ENCODE measurements at regions not wholly inside any gene's neighbourhood (a gene's known extent, or its start where the extent isn't known, plus 50 kb on each side); places are given as distances from the start of the nearest gene placed in this dataset.

DNA sequence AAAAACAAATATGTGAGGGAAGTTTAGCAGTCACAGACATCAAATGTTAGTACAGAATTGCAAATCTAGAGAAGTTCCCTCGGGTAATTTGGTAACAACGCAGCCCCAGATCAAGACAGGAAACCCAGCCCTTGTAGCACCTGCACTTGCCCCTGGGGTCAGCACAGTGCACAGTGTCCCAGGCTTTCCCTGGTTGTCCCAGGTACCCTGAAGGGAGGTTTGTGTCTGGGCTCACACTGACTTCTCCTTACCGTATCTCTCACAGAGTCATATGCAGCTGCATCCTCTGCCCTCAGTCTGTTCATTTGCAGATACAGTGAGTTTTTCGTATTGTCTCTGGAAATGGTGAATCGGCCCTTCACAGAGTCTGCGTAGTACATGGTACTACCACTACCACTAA lies 528.9 kb downstream of the TMEM121 start:
- TF ChIP-seq, protein P1, sequence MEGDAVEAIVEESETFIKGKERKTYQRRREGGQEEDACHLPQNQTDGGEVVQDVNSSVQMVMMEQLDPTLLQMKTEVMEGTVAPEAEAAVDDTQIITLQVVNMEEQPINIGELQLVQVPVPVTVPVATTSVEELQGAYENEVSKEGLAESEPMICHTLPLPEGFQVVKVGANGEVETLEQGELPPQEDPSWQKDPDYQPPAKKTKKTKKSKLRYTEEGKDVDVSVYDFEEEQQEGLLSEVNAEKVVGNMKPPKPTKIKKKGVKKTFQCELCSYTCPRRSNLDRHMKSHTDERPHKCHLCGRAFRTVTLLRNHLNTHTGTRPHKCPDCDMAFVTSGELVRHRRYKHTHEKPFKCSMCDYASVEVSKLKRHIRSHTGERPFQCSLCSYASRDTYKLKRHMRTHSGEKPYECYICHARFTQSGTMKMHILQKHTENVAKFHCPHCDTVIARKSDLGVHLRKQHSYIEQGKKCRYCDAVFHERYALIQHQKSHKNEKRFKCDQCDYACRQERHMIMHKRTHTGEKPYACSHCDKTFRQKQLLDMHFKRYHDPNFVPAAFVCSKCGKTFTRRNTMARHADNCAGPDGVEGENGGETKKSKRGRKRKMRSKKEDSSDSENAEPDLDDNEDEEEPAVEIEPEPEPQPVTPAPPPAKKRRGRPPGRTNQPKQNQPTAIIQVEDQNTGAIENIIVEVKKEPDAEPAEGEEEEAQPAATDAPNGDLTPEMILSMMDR (IDR thresholded peaks at IDR 0.05) = no peak
- no peak for TF ChIP-seq ZFX (IDR thresholded peaks at IDR 0.05; ENCODE audit: borderline replicate concordance)

All from 22Rv1 (cell line).